ENCODE measurements at regions not wholly inside any gene's neighbourhood (a gene's known extent, or its start where the extent isn't known, plus 50 kb on each side); places are given as distances from the start of the nearest gene placed in this dataset.
A peak's percentile ranks its signal among the peaks of the same experiment; 100 is the strongest.

GRCh38 chr10:42973870-42974692, 102.8 kb upstream of the RET start:
- DNase-seq, result no peak

DNA sequence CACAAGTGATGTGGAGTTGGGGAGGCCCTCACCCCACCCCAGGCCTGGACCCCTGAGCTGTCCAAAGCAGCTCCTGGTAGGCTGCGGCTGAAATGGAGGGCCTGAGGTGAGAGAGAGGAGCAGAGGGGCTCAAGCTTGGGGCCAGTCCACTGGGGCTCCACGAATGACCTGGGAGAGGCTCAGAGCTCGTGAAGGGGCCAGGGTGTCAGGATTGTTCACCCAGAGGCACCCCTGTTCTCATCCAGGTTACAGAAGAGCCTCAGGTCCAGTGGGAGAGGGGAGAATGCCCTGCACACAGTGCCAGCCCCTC, 102.2 kb upstream of the RET start:
- no peak for DNase-seq

DNA sequence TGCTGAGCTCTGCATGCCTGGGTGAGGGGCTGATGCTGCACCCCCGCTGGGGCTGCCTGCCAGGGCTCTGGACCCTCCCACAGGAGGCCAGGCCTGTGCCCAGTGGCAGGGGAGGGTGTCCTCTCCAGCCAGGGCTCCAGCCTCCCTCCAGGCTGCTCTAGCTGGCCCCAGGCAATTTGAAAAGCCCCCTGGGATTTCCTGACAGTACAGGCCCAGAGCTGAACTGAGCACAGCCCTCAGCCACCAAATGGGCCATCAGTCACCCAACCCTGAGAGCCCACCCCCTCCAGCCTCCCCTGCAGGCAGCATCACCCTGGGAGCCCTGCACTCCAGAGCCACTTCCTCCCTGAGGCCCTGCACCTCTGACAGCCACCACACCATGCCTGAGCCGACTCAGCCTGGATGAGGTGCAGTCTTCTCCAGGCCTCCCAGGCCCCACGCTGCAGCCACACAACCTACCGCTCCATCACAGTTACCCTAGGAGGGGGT, 101.8 kb upstream of the RET start:
- DNase-seq, result no peak

GRCh38 chr10:42975558-42976340, 101.1 kb upstream of the RET start:
- no peak for DNase-seq

GRCh38 chr10:42976351-42977031, 100.4 kb upstream of the RET start:
- no peak for DNase-seq

GRCh38 chr10:42977032-42977416, 99.8 kb upstream of the RET start:
- DNase-seq, result no peak

DNA sequence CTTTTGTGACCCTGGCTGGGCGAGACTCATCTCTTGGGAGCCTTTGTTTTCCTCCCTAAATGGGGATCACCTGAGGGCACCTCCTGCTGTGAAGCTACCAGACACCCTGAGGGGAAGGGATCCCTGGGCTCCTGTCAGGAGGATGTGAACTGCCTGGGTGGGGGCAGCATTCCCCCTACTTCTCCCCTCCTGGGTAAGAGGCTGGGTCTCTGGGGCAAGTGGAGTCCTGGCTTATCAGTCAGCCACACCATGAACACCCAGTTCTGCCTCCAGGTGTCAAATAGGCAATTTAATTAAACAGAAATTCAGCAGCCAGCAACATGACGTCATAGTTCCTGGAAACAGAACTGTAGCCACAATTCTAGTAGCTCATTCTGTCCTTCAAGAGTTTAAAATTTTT, 97.7 kb upstream of the RET start:
- DNase-seq, result no peak

- DNase-seq, result no peak
Observed at GRCh38 chr10:42979721-42980467, 97.0 kb upstream of the RET start.

DNA sequence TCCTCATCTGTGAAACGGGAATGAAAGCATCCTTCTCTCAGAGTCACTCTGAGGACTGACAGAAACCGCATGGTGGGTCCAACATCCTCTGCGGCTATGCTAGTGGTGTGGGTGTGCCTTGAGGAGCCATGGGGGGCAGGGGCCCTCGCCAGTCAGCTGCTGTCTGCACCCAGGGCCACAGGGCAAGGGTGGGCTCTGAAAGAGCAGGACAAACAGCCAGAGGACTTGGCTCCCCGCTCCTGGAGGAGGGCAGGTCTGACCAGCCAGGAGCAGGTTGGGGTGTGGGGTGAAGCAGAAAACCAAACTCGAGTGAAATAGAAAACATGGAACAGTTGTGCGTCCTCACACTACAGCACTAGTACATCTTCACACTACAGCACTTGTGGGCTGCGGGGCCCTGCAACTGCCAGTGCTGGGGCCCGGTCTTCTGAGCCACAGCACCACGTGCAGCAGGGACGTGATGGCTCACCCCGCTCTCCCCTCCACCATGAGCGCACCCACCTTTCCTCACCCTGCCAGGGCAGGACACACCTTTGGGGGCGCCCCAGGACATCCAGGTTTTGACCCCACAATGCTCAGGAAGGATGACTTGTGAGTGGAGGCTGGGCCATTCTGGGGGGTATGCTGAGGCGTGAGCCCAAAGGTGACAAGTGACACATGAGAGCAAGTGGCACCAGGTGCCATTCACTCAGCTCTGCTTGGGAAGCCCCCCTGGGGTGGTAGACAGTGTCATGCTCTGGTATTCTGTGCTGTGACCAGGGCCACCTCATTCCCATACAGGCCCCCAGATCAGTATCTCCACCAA, 96.1 kb upstream of the RET start:
- DNase-seq, result no peak

- no peak for DNase-seq
Observed at GRCh38 chr10:42981358-42982236, 95.3 kb upstream of the RET start.

DNA sequence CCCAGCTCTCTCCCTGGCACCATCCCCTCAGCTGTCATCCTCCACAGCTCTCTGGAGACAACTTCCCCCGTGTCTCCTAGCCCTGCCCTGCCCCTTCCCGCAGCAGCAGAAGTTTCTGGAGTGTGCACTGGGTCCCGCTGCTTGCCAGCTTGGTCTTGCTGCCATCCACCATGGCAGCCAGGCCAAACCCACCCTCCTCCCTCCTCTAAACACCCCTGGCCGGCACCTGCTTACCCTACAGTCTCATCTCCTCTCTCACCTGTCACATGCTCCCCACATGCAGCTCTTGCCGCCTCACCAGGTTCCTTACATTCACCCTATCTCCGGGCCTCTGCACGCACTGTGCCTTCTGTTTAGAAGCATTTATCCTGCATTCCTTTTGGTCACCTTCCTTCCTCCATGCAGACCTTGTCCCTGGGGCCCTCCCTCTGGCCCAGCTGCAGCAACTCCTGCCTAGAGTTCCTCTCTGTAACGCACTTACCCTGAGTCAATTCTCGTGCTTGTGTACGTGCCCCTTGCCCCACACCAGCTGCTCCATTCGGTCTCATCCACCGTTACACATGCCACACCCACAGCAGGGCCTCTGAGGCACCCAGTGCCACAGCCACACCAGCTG, 93.9 kb upstream of the RET start:
- DNase-seq, result peak; percentile 17 to 49

DNA sequence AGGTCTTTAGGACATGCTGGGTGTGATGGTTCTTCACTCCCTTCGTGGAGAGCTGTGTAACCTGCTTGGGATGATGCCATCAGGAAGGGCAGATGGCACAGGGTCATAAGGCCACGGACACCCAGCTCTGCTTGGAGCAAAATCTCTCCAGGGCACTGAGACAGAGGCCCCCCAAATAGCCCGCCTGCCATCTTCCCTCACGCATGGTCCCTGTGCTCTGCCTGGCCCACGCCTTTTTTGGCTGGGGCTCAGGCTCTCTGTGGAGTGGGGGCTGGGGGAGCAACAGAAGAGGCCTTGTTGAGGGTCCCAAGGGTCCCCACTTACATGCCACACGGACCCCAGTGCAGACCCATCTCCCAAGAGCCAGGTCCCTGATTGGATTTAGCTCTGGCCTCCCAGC, 93.3 kb upstream of the RET start:
- DNase-seq, result no peak

- DNase-seq, result no peak
Observed at GRCh38 chr10:42984035-42984610, 92.7 kb upstream of the RET start.

- no peak for DNase-seq
Observed at GRCh38 chr10:42984761-42985325, 92.0 kb upstream of the RET start.

DNA sequence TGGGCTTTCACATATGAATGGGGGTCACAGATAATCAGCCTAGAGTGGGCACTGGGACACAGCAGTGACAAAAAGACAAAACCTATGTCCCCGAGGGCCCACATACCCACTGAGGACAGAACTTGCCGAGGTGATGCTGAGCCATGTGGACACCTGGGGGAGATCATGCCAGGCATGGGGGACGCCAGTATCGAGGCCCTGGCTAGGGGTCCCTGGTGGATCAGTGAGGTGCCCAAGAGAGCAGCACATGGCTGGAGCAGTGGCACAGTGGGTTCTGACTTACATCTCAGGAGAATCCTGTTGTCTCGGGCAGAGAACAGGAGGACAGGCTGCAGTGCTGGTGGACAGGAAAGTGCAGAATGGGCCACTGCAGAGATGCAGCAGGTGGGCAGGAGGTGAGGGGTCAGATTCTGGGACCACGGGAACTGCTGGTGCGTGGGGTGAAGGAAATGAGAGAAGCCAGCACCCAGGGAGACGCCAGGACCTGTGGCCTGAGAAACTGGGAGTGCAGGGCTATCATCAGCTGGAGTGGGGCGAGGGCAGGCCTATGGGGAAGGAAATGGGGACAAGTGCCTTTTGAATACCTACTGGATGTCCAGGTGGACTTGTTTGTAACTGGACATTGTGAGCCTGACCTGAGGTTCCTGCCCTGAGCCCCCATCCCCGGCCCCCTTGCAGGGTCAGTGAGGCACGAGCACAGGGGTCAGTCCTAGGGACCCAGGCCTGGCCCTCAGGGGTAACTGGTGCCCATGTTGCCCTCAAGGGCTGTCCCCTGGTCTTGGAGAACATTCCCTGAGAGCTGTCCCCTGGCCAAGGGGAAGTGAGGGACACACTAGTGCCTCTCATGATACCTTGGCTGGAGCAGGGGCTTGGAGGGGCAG, 91.2 kb upstream of the RET start:
- DNase-seq, result no peak

- peak; percentile 57 to 60 for DNase-seq
Observed at GRCh38 chr10:42986633-42987032, 90.2 kb upstream of the RET start.

DNA sequence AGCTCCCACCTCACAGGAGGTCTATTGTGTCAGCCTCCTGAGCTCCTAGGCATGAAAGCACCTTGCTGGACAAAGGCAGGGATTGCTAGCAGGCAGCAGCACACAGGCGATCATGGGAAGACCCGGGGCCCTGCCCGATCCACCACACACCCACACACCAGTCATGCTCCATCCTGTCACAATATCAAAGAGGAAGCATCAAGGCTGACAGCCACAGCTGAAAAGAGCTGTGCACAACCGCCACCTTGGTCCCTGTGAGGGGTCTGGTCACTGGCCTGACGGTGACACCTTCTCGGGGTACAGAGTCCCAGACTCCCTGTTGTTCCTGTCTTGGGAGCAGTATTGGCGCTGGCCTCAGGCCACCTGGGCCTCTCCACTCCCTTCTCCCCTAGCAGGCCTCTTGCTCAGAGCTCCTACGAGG, 89.7 kb upstream of the RET start:
- DNase-seq, result peak; percentile 93 to 96

GRCh38 chr10:42987575-42987974, 89.3 kb upstream of the RET start:
- DNase-seq, result no peak

- no peak for DNase-seq
Observed at GRCh38 chr10:42988069-42988468, 88.8 kb upstream of the RET start.

Measured in inflammatory macrophage (primary cell).